HFFc6 (cell line): ENCODE measurements at regions not wholly inside any gene's neighbourhood (a gene's known extent, or its start where the extent isn't known, plus 50 kb on each side); places are given as distances from the start of the nearest gene placed in this dataset.

Experiments
- DNase-seq: peaks from one replicate; pipeline ENCODE4 v3.0.0-alpha.2; 2018
- H3K27ac Mint-ChIP-seq: 2 replicates; pipeline ENCODE4 v1.8.0; 2020; ENCODE audit warnings: mild to moderate bottlenecking, mixed read lengths
- H3K27me3 Mint-ChIP-seq: 2 replicates; pipeline ENCODE4 v1.8.0; 2021; ENCODE audit warnings: mild to moderate bottlenecking, moderate library complexity, mixed read lengths; ENCODE audit not compliant: insufficient read depth
- H3K36me3 Mint-ChIP-seq: 2 replicates; pipeline ENCODE4 v1.8.0; 2021; ENCODE audit warnings: low read depth, mixed read lengths
- H3K4me1 Mint-ChIP-seq: 2 replicates; pipeline ENCODE4 v1.8.0; 2020; ENCODE audit warnings: low read depth, mixed read lengths
- H3K4me3 Mint-ChIP-seq: 2 replicates; pipeline ENCODE4 v1.8.0; 2020; ENCODE audit warnings: mild to moderate bottlenecking, moderate library complexity, mixed read lengths
- H3K9me3 Mint-ChIP-seq: 2 replicates; pipeline ENCODE4 v1.8.0; 2020; ENCODE audit warnings: mild to moderate bottlenecking, mixed read lengths
- CTCF ChIP-seq: fragments of 200-600 bp; sonication (generic); IDR thresholded peaks from 2 replicates; pipeline ENCODE4 v1.5.0; 2021; ENCODE audit warnings: antibody characterized with exemption, mild to moderate bottlenecking

DNA sequence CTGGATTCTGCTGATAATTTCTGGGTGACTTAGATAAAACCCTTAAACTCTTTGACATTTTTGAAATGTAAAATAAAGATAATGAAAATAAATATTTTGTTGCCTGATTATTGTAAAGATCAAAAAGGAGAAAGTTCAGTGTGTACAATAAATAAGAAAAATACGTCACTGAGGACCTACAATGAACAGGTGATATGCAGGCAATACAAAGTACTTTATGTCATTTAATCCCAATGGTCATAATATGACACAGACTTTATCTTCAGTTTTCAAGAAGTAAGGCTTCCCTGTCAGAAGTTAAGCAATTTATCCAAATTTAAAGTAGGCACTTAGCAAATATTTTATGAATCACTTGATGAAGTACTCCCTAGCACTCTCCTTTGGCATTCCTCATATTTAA, 532.8 kb downstream of the GBA3 start:
- no peak for TF ChIP-seq CTCF
- H3K4me3 Mint-ChIP-seq = no peak overlapping the region
- H3K27me3 Mint-ChIP-seq = no peaks in the 10 kb centered on the region
- no peaks in the 10 kb centered on the region for H3K4me1 Mint-ChIP-seq
- DNase-seq = no peak
- peaks cover 32% of the 10 kb centered on the region for H3K9me3 Mint-ChIP-seq
- H3K36me3 Mint-ChIP-seq = no peaks in the 10 kb centered on the region; the same call in 1 of the 2 replicates
- no peak overlapping the region for H3K27ac Mint-ChIP-seq

DNA sequence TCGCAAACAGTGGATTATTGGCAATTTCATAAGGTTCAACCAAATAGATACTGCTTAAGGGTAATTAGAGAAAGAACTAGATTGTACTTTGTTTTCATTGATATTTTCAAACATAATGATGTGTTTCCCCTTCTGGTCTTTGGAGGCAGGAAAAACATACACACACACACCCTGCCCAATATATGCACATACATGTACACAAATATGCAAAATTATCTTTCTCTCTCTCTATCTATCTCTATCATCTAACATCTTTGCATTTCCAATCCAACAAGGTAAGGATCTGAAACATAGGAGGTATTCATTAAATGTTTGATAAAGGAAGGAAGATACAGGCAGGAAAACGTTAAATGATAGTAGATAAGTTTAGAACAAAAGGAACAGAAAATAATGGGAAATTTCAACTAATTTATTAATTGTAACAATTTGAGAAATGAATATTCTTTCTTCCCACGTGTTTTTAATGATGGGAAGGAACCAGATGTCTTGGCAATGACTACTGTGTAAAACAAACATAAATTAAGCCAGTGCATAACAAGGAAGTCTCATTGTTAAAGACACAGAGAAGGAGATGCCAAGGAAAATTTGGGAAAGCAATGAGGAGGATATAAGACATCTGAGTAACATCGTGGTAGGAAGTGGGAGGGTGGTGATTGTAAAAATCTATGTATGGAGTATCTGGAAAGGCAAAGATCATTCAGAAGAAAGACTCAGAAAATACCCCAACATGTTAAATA, 532.1 kb downstream of the GBA3 start:
- no peaks in the 10 kb centered on the region; the same call in 1 of the 2 replicates for H3K36me3 Mint-ChIP-seq
- no peaks in the 10 kb centered on the region for H3K4me1 Mint-ChIP-seq
- TF ChIP-seq CTCF = no peak
- no peaks in the 10 kb centered on the region for H3K27me3 Mint-ChIP-seq
- no peak overlapping the region for H3K27ac Mint-ChIP-seq
- H3K4me3 Mint-ChIP-seq = no peak overlapping the region
- peaks cover 39% of the 10 kb centered on the region for H3K9me3 Mint-ChIP-seq
- DNase-seq = no peak

DNA sequence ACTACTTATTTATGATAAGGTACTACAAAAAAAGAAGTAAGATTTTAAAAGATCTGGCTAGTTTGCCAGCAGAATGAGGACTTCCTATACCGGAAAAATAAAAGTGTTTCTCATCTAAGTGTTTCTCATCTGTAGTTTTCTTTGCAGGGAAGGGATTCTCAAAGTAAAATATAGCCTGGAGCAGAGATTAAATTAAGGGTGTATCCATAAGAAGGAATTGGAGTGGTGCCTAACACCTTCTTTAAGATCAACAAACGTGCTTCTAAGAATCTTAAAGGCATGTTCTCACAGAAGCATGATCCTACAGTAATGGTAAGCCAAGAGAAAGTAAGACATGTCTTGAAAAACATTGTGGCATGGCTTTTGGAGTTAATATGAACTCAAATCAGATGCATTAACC, 528.2 kb downstream of the GBA3 start:
- H3K36me3 Mint-ChIP-seq = no peaks in the 10 kb centered on the region
- no peak overlapping the region for H3K27ac Mint-ChIP-seq

GRCh38 chr4:23219779-23220408, 527.2 kb downstream of the GBA3 start:
- Mint-ChIP-seq H3K27ac (no peak overlapping the region), H3K4me3 (no peak overlapping the region), H3K27me3 (no peaks in the 10 kb centered on the region), H3K9me3 (peaks cover 44% of the 10 kb centered on the region), H3K36me3 (no peaks in the 10 kb centered on the region), H3K4me1 (no peaks in the 10 kb centered on the region)
- no peak for TF ChIP-seq CTCF
- DNase-seq = no peak

More for the DNA sequence above, 528.2 kb downstream of the GBA3 start:
- no peak for DNase-seq
- no peaks in the 10 kb centered on the region for H3K27me3 Mint-ChIP-seq
- no peaks in the 10 kb centered on the region for H3K4me1 Mint-ChIP-seq
- no peak for TF ChIP-seq CTCF
- peaks cover 43% of the 10 kb centered on the region for H3K9me3 Mint-ChIP-seq
- H3K4me3 Mint-ChIP-seq = no peak overlapping the region

DNA sequence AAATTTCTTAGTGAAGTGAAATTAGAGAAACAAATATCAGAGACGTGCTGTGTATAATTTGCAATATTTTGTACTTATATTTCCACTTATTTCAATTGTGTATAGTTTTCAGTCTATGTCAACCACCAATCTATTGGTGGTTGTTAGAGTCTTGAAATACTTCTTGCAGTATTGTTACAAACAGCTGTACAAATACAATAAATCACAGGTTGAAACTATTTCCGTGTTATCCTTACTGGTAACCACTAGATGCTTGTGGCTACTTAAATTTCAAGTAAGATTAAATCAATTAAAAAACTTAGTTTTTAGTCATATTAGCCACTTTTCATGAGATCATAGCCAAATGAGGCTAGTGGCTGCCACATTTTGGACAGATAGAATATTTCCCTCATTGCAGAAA, 520.5 kb downstream of the GBA3 start:
- Mint-ChIP-seq H3K27ac (no peak overlapping the region), H3K9me3 (peaks cover 48% of the 10 kb centered on the region), H3K36me3 (no peaks in the 10 kb centered on the region), H3K4me1 (no peaks in the 10 kb centered on the region), H3K27me3 (no peaks in the 10 kb centered on the region), H3K4me3 (no peak overlapping the region)
- TF ChIP-seq CTCF = no peak
- DNase-seq = no peak
